COLO829 (cell line): ENCODE measurements at regions not wholly inside any gene's neighbourhood (a gene's known extent, or its start where the extent isn't known, plus 50 kb on each side); places are given as distances from the start of the nearest gene placed in this dataset.
"Not testable (repeated sequence)": the region's sequence is repeated elsewhere in the genome, so short reads cannot be mapped to it uniquely, and the experiment has no call there.

Experiments used
- DNase-seq: peaks from one replicate; pipeline ENCODE4 v3.0.0; 2012; ENCODE audit warnings: low spot score

DNA sequence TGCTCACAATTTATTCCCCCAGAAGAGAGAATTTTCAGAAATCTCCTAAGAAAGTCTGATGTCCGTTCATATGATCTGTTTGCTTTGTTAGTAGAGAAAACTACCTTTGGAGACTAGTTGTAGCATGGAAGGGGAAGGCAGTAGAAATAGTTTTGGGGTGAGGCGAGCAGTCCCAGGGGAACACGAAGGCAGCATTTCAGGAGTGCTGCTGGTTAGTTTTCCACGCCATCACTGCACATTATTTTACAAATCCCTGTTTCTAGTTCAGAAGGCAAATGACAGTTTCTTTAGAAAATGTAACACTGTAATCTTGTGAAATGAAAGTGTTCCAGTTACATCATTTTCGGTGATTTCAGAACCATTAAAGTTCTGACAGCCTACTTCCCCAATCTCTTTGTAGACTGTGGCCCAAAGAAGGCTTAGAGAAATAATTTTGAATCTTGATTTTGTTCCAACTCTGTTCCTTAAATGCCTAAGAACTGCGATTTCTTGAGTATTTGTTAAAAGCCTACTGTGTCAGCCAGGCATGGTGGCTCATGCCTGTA, 123.8 kb downstream of the LAT start:
- DNase-seq: not testable (repeated sequence)

DNA sequence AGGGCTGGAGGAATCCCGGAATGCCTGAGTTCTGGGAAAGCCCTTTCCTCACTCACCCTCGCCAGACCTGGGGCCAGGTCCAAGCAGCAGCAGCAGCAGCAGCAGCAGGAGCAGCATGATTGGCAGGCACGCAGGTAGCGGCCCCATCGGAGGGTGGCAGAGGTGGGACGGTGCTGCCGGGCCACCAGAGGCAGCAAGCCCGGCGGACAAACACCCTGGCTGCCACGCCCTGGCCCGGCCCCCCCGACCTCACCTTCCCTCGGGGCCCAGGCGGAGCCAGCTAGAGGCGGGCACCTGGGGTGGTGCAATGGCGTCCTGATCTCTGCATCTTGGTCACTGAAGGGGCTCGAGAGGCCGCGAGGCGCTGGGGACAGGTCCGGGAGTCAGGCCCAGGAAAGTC, 122.4 kb downstream of the LAT start:
- DNase-seq: no peak

DNA sequence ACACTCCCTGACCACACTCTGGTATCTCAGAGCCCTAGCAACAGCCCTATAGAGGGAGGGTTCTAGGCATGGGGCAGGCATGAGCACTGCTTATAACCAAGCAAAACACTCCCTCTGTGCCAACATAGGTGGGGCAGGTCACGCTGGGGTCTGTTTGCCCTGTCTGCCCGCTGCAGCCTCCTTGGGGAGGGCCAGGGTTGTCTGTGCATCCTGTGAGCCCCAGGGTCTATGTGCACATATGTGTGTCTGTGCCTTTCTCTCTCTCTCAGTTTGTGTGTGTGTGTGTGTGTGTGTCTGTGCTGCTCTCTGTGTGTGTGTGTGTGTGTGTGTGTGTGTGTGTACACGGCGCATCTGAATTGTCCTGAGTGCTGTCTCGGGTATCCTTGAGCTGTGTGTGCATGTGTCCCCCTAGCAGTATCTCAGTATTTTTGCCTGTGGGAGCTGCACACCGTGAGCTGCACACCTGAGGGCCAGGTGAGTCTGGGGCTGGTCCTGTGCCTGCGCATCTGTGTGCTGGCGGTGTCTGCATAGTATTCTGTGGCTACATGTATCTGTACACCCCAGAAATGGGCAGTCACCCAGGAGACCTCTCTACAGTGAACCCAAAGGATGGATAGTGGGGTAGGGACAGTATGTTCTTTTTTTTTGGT, 121.5 kb downstream of the LAT start:
- not testable (repeated sequence) for DNase-seq

DNA sequence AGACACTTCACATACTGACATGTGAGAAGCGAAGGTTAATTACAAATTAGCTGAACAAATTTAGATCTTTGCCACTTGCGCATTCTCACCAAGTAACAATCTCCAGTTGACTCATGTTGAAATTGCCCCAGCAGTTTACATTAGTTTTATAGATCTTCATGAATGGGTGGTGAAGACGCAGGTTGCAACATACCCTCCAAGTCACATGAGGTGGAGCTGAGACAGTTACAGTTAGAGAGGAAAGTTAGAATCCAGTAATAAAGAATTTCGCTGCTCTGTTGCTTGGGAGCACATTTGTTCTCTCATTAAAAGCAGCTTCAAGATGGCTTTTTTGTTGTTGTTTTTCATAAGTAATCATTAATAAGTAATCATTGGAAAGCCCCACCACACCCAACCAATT, 119.7 kb downstream of the LAT start:
- not testable (repeated sequence) for DNase-seq

DNA sequence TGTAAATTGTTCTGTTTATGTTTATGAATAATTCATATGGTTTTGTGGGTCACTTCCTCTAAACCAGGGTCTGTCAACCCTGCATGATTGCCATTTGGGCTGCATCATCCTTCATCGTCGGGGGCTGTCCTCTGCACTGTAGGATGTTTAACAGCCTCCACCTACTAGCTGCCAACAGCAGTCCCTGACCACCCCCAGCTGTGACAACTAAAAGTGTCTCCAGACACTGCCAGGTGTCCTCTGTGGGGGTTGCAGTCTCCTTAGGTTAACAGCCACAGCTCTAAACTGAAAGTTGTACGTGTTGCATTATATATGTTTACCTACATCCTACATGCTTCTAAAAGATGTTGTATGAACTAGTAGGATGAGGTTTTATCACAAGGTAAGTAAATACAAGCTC, 113.1 kb downstream of the LAT start:
- DNase-seq: not testable (repeated sequence)

DNA sequence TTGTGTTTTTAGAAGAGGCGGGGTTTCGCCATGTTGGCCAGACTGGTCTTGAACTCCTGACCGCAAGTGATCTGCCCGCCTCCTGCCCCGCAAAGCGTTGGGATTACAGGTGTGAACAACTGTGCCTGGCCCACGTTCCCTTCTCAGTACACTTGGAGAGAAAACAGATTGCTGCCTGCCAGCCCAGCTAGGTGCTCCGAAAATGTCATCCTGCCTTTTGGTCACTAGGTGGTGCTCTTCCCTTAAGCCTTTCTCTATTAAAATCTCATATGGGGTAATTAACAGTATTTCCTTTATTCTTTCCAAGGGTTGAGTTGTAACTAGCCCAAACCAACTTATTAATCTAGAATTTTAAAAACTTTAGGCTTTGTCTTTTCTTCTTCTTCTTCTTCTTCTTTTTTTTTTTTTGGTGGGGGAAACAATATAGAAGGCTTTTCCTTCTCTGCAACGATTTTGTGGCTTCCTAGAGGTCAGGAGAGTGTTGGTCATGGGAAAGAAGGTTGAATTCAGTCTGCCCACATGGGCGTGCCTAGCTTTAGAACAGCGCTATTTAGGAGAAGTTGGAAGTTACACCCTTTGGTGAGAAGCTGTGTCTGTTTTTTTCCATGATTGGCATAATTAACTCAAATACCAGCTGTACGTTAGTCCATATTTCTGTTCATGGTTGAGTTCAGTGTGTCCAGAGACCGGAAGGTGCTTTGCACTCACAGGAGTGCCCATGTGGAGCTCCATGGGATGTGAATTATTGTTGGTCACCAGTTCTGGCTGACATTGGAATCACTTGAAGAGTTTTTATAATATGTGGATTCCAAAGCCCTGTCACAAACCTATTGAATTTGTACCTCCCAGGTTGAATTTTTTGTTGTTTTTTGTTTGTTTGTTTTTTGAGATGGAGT, 110.1 kb downstream of the LAT start:
- not testable (repeated sequence) for DNase-seq

DNA sequence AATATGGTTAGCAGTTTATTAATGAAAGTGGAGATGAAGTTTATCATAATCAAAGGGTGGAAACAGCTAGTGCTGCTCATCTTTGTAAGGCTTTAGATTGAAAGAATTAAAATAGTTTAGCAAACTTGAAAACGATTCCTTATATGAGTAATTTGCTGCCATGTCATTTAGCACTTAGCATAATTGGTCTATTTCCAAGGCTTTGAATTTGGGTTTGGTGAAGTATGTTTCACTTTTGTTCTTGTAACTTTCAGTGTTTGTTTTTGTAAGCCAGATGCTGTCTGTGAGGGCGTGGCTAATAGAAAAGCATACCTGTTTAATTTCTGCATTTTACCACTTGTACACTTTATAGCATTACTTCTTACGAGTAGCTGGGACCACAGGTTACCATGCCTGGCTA, 109.5 kb downstream of the LAT start:
- DNase-seq: not testable (repeated sequence)

DNA sequence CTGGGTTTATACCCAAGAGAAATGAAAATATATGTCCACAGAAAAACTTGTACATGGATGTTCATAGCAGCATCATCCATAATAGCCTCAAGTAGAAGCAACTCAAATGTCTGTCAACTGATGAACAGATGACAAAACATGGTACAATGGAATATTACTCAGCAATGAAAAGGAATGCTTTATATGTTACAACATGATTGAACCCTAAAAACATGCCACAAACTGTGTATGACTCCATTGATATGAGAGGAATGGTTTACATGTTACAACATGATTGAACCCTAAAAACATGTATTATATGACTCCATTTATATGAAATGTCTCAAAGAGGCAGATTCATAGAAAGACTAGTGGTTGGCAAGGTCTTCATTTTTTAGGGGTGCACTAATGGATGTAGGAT, 104.8 kb downstream of the LAT start:
- DNase-seq: not testable (repeated sequence)

DNA sequence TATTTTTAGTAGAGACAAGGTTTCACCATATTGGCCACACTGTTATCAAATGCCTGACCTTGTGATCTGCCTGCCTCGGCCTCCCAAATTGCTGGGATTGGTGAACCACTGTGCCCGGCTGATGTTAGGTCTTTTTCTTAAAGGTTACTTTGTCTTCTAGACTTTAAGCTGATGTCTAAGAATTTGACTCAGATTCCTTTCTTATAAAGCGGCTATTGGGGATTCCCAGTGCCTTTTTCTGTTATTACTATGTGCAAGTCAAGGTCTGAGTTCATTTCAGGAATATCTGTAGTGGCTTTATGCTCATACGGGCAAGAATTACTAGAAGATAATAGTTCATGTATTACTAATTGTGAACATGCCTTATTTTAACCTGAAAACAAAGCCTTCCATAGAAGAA, 102.8 kb downstream of the LAT start:
- not testable (repeated sequence) for DNase-seq

DNA sequence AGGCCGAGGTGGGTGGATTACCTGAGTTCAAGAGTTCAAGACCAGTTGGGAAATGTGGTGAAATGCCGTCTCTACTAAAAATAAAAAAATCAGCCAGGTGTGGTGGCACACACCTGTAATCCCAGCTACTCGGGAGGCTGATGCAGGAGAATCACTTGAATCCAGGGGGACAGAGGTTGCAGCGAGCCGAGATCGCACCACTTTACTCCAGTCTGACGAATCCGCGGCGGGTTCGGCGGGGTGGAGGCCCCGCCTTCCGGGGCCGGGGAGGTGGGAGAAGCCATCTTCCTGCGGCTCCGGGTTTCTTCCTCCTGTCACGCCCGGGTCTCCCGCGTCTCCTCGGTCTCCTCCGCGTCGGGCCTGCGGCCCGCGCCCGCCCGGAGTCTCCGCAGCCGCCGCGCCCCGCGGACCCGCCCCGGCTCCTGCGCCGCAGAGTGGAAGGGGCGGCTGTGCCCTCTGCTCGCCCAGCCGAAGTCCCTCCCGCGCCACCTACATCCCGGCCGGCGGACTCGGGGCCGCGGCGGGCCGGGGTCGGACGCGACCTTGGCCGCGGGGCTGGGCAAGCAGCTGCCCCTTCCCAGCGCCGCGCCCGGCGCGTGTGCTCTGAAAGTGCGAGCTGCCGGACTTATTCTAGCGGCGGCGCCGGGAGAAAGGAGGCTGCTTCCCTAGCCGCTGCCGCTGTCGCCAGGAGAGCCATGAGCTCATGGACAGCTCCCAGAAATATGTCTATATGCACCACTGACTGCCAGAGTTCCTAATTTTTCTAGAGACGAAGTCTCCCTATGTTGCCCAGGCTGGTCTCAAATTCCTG, 97.2 kb downstream of the LAT start:
- DNase-seq: not testable (repeated sequence)

DNA sequence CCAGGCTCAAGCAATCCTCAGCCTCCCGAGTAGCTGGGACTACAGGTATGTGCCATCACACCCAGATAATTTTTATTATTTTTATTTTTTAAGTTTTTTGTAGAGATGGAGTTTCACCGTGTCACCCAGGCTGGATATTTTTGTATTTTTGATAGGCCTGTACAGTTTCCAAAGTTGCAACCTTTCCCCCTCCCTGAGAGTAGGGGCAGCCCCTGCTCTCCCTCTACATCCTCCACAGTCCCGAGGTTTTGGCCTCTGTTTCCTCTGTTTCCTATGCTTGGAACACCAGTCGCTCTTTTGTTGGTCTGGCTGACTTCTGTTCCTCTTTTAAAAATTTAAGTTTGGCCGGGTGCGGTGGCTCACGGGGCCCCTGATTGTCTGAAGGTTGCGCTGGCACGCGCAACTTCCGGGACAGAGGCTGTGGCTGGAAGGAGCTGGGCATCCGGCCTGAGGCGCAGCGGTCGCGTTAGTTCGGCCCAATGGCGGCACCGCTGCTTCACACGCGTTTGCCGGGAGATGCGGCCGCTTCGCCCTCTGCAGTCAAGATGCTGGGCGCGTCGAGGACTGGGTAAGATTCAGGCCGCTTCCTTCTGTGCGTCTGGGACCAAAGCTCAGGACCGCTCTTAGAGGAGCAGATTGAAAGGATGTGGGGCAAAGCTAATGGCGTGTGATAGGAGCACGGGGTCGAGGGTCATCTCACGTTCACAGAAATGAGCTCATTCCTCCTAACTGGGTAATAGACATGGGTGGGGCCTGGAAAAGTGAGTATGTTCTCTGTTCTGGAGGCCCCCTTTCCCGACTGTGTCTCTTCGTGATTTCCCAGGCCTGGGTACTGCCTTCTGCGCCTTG, 89.9 kb downstream of the LAT start:
- DNase-seq: not testable (repeated sequence)

DNA sequence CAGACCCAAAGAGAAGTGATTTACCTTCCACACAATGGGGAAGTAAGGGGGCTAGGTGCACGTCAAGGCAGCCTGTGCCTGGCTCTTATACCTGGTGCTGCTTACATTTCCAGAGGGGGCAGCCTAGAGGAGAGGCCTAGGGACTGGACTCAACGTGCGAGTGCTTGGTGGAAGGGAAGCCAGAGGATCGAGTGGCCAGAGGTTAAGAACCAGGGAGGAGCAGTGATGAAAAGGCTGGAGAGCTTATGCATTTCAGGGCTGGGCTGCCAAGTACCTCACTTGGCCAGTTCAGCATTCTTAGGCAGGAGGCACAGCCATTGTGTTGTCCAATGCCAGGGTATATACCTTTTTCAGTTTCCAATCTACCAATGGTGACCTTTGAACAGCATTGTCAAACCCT, 77.4 kb downstream of the LAT start:
- DNase-seq: not testable (repeated sequence)

DNA sequence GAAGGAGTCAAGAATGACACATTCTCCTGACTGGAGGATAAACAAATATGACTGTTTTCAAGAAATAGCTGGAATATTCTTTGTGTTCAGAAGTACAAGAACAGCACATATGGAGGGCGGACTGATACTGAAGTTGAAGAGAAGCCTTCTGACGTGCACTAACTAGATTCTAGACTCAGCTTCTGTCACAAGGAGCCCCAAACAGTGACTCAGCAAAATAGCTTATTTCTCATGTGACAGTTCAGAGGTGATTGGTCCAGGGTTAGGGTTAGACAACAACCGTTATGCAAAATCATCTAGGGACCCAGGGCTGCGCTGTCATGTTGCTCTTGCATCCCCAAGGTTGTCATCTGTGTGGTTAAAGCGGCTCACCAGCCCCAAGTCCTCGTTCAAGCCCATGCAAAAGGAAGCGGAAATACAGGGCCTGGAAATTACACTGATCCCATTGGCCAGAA, 76.6 kb downstream of the LAT start:
- DNase-seq: not testable (repeated sequence)

DNA sequence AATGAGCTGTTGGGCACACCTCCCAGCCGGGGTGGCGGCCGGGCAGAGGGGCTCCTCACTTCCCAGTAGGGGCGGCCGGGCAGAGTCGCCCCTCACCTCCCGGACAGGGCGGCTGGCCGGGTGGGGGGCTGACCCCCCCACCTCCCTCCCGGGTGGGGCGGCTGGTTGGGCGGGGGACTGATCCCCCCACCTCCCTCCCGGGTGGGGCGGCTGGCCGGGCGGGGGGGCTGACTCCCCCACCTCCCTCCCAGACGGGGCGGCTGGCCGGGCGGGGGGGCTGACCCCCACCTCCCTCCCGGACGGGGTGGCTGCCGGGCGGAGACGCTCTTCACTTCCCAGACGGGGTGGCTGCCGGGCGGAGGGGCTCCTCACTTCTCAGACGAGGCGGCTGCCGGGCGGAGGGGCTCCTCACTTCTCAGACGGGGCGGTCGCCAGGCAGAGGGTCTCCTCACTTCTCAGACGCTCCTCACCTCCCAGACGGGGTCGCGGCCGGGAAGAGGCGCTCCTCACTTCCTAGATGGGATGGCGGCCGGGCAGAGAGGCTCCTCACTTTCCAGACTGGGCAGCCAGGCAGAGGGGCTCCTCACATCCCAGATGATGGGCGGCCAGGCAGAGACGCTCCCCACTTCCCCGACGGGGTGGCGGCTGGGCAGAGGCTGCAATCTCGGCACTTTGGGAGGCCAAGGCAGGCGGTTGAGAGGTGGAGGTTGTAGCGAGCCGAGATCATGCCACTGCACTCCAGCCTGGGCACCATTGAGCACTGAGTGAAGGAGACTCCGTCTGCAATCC, 75.4 kb downstream of the LAT start:
- not testable (repeated sequence) for DNase-seq

DNA sequence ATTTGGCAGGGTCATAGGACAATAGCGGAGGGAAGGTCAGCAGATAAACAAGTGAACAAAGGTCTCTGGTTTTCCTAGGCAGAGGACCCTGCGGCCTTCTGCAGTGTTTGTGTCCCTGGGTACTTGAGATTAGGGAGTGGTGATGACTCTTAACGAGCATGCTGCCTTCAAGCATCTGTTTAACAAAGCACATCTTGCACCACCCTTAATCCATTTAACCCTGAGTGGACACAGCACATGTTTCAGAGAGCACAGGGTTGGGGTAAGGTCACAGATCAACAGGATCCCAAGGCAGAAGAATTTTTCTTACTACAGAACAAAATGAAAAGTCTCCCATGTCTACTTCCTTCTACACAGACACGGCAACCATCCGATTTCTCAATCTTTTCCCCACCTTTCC, 74.7 kb downstream of the LAT start:
- not testable (repeated sequence) for DNase-seq
